GM19025 (cell line): ENCODE measurements at regions not wholly inside any gene's neighbourhood (a gene's known extent, or its start where the extent isn't known, plus 50 kb on each side); places are given as distances from the start of the nearest gene placed in this dataset.

Experiments
- ATAC-seq: cut with Tn5 transposase; IDR thresholded peaks from one replicate; pipeline ENCODE4 v1.9.1; 2021; ENCODE audit warnings: mild to moderate bottlenecking, low read depth, moderate library complexity; ENCODE audit not compliant: unreplicated experiment

GRCh38 chr22:22391543-22391942 lies 117.0 kb downstream of the ZNF280B start:
- no peak for ATAC-seq

GRCh38 chr22:22392131-22392530 lies 116.4 kb downstream of the ZNF280B start:
- ATAC-seq, result no peak

DNA sequence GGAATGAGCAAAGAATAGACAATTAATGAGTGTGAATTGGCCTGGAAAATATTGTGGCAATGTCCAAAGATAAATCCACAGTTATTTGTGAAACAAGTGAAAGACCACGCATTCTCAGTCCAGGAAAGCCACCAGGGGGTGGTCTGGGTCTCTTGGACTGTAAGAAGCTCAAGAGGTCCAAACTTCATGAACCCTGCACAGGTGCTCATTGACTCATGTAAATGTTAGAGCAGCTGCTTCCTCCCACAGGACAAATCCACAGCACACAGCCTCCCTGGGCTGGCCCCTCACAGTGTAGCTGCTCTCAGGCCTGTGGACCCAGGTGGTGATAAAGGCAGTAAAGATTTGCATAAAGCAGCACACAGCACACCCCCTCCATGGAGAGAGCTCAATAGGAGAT lies 114.0 kb downstream of the ZNF280B start:
- no peak for ATAC-seq

DNA sequence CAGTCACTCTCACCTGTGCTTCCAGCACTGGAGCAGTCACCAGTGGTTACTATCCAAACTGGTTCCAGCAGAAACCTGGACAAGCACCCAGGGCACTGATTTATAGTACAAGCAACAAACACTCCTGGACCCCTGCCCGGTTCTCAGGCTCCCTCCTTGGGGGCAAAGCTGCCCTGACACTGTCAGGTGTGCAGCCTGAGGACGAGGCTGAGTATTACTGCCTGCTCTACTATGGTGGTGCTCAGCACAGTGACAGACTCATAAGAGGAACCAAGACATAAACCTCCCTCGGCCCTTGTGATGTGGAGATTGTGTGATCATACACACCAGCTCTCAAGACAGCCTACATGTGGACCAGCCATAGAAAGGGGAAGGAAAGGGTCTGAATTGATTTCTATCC lies 113.3 kb downstream of the ZNF280B start:
- no peak for ATAC-seq

GRCh38 chr22:22396741-22397291 lies 111.7 kb downstream of the ZNF280B start:
- no peak for ATAC-seq

DNA sequence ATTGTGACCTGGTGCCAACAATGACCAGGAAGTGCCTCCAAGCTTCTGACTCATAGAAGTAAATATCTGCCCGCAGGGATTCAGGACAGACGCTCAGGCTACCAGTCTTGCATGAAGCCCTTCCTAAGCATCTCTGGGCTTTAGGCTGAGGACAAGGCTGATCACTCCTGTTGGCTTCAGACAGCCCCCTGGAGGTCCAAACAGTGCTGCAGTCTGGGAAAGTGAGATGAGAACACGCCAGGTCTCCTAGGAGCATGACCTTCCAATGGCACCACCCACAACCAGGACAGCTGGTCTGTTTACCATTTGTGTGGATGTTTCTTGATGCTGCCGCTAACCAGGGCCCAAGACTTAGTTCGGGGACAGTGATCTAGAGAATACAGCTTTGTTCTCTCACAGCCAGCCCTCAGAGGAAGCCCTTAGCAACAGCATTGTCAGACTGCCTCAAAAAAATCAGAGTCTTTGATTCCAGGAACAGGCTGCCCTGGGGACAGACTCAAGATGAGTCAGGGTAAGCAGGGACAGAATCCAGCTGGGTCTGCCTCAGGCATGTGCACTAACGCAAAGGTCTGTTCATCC lies 111.2 kb downstream of the ZNF280B start:
- ATAC-seq, result no peak

DNA sequence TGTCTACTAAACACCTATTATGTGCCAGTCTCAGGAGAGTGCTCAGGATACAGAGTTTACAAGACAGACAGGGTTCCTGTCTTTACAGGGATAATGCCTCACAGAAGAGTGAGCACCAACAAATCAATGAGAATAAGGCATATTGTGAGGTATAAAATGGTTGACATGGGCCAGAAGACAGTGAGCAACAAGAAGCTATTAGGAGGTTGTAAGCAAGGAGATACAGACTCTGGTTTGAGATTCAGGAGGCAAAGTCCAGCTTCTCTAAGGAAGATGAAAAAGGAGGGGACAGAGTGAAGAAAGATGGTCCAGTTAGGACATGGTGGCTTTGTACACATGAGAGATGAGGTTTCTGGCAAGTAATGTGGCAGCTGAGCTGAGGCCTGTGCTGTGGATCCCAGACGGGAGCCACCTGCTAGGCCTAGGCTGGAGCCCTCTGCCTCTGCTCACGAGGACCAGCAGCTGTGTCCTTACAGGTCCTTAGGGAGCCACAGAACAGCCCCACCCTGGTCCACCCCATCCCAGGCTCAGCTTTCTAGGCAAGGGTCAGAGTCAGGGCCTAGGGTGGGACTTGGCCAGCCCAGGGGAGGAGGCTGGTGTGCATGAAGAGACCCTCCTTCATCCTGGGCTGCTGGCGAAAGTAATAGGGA lies 110.5 kb downstream of the ZNF280B start:
- ATAC-seq, result no peak

DNA sequence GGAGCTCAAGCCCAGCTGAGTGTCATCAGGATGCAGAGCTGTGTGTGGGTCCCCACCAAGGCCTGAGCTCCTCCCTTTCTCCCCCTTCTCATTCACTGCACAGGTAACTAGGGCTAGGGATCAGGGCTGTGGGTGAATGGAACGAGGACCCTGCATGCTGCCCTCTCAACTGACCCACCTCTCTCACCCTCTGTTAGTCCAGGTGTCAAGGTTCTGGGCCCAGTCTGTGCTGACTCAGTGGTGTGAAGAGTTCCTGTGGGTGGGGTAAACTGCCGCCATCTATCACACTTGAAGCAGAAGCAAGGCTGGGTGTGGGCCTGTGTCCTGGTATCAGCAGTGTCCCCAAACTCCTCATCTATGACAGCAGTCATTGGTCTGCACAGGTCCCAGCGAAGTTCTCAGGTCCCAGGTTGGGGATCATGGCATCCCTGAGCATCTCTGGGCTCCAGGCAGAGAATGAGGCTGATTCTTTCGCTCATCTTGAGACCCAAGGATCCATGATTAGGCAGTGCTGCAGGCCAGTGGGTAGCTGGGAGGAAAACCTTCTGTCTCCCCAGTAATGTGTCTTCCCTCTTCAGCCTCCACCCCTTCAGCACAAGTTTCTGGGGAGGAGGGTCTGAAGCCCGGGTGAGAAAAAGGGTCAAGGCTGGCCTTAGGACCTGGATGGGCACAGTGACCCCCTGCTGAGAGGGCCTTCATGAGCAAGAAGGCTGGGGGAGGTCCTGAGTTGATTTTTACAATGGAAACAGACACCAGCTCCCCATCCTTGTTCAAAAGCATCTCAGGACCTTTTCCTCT lies 109.8 kb downstream of the ZNF280B start:
- ATAC-seq, result no peak

GRCh38 chr22:22400099-22400498 lies 108.4 kb downstream of the ZNF280B start:
- no peak for ATAC-seq

DNA sequence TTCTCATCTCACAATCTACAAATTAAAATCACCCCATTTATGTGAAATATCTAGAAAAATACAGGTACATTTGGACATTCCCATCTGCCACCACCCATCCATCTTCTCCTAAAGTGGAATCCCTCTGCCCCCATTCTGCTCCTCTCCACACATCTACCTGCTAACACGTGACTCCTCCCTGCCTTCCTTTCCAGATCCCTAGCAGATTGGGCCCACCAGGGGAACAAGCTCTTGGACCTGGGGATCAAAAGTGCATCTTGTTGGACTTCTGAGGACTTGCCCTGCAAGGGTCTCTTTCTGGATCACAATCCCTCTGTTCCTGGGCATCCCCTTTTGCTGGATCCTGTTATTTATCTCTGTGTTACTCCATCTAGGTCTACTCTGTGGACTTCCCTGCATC lies 107.6 kb downstream of the ZNF280B start:
- no peak for ATAC-seq

DNA sequence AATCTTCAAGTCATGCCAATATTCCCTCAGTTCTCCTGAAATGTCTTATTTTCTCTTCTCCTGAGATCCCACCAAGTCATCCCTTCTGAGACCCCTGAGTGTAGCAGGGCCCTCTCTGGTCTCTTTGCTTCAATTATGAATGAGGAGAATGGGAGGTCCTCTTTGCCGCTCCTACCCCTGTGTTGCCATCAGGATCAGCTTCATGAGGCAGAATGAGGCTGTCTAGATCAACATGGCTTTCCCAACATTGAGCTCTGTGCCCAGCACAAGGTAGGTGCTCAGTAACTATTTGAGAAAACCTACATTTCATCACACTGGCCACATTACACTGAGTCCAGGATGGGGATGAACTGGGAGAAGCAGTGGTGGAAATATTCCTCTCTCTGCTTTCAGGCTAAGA lies 107.2 kb downstream of the ZNF280B start:
- ATAC-seq, result no peak

- no peak for ATAC-seq
These were observed 105.2 kb downstream of the ZNF280B start for GRCh38 chr22:22403306-22403705.

DNA sequence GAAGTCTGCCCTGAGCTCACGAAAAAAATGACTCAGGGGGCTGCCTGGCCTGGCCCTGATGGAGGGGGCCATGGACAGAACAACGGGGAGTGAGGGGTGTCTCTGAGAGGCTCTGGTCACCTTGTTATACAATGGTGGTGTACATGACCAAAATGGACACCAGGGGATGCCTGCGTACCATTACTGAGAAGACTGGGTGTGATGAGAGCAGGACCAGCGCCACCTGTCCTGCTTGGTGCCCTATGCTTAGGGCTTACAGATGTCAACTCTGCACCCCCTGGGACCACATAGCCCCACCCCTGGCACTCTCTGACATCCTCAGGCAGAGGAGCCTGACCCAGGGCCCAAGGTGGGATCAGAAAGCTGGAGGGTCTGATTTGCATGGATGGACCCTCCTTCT lies 104.8 kb downstream of the ZNF280B start:
- no peak for ATAC-seq

GRCh38 chr22:22404598-22405284 lies 103.8 kb downstream of the ZNF280B start:
- no peak for ATAC-seq

DNA sequence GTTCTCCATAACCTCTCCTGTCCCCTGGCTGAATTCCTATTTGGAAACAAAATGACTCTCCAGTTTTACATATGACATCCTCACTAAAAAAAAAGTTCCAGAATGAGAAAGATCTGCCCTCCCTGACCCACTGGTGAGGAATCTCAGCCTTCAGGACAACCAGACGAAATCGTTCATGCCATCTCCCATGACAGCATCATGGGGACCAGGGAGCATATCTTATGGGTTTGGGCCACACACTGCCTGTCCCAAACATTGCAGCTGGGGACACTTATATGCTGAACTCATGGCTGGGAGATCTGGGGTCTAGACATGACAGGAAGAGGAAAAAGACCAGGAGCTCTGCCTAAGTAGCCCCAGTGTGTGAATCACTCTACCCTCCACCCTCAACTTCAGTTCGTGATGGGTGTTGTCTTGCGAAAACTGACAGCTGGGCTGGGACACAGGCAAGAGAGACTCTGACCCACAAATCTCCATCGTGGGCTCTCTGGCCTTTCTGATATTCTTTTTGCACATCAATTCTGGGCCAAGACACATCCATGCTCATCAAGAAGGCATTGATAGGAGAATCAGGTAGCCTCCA lies 102.0 kb downstream of the ZNF280B start:
- no peak for ATAC-seq

DNA sequence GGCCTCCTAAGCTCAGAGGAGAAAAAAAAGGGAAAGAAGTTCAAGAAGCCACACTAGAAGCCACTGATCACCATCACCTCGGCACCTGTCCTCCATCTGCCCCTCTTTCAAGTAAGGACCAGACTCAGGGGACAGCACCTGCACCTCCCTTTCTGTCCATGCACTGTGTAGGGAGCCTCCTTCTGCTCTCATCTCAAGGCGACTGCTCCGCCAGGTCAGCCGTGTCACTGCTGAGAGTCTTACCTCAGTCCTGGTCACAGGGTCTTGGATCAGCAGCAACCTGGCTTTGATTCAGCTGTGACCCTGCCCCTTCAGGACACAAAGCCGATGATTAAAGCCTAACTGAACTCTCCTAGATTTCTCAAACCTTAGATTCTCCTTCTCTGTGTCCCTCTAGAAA lies 101.5 kb downstream of the ZNF280B start:
- no peak for ATAC-seq

DNA sequence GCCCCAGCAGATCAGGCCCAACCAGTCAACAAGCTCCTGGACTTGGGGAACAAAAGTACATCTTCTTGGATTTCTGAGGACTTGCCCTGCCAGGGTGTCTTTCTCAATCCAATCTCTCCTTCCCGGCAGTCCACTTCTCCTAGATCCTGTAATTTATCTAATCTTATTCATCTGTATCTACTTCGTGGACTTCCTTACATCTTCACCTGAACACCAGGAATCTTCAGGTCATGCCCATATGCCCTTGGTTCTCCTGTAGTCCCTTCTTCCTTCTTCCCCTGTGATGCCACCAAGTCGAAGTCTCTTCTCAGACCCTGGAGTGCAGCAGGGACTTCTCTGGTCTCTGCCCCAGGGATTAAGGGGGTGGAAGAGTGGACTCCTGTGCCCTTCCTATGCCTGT lies 100.3 kb downstream of the ZNF280B start:
- no peak for ATAC-seq

GRCh38 chr22:22408731-22409696 lies 99.5 kb downstream of the ZNF280B start:
- no peak for ATAC-seq

DNA sequence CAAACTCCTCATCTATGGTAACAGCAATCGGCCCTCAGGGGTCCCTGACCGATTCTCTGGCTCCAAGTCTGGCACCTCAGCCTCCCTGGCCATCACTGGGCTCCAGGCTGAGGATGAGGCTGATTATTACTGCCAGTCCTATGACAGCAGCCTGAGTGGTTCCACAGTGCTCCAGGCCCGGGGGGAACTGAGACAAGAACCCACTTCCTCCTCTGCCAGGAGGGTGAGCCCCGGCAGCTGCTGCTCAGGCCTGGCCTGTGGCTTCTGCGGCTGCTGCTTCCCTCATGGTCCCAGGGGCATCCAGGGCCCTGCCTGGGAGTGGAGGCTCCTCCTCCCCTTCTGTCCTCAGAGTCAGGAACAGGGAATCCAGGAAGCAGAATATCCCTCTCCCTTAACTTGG lies 98.4 kb downstream of the ZNF280B start:
- ATAC-seq, result no peak
